ENCODE measurements at regions not wholly inside any gene's neighbourhood (a gene's known extent, or its start where the extent isn't known, plus 50 kb on each side); places are given as distances from the start of the nearest gene placed in this dataset.

- Histone ChIP-seq H3K4me1 (ENCODE audit: insufficient read depth) (no peaks in the 10 kb centered on the region), H3K4me3 (no peak overlapping the region), H3K27ac (no peak overlapping the region), H3K27me3 (no peaks in the 10 kb centered on the region), H3K9me3 (no peaks in the 10 kb centered on the region), H3K36me3 (no peaks in the 10 kb centered on the region)
- no peak for DNase-seq
- intact Hi-C loops (cut with DNase I), result no loop called here
- TF ChIP-seq POLR2A (IDR thresholded peaks at IDR 0.05), result no peak
These were observed 724.6 kb downstream of the ADGRL2 start for GRCh38 chr1:82525378-82525777.

- intact Hi-C loops (cut with DNase I), result no loop called here
- H3K36me3 ChIP-seq, result no peaks in the 10 kb centered on the region
- WGBS, 3 donors, result 74 to 92% (median 84%) methylated on average over 1 of the region's 1 CpG
- no peaks in the 10 kb centered on the region for H3K9me3 ChIP-seq
- TF ChIP-seq CTCF (IDR thresholded peaks at IDR 0.05) (no peak), POLR2A (IDR thresholded peaks at IDR 0.05) (no peak), EP300 (IDR thresholded peaks at IDR 0.05) (no peak)
- H3K4me1 ChIP-seq (ENCODE audit: insufficient read depth), result no peaks in the 10 kb centered on the region
- no peak overlapping the region for H3K4me3 ChIP-seq
- no peaks in the 10 kb centered on the region for H3K27me3 ChIP-seq
- DNase-seq, result no peak
- no peak overlapping the region for H3K27ac ChIP-seq
These were observed 719.9 kb downstream of the ADGRL2 start for GRCh38 chr1:82520611-82521010.

GRCh38 chr1:82517586-82517985 is 716.9 kb downstream of the ADGRL2 start:
- Histone ChIP-seq H3K4me1 (ENCODE audit: insufficient read depth) (no peaks in the 10 kb centered on the region), H3K4me3 (no peak overlapping the region), H3K9me3 (no peaks in the 10 kb centered on the region), H3K27me3 (peaks cover 2% of the 10 kb centered on the region), H3K36me3 (no peaks in the 10 kb centered on the region), H3K27ac (no peak overlapping the region)
- 16 to 22% (median 21%) methylated on average over 8 of the region's 8 CpGs for WGBS, 3 donors
- TF ChIP-seq EP300 (IDR thresholded peaks at IDR 0.05), result no peak
- TF ChIP-seq CTCF (IDR thresholded peaks at IDR 0.05), result no peak
- peak; percentile 20 to 57 (median 48) for DNase-seq
- intact Hi-C loops (cut with DNase I), result no loop called here

- Histone ChIP-seq H3K27ac (no peak overlapping the region), H3K36me3 (no peaks in the 10 kb centered on the region), H3K27me3 (peaks cover 2% of the 10 kb centered on the region), H3K9me3 (no peaks in the 10 kb centered on the region), H3K4me3 (no peak overlapping the region), H3K4me1 (ENCODE audit: insufficient read depth) (no peaks in the 10 kb centered on the region)
- TF ChIP-seq CTCF (IDR thresholded peaks at IDR 0.05) (no peak), EP300 (IDR thresholded peaks at IDR 0.05) (no peak), POLR2A (IDR thresholded peaks at IDR 0.05) (no peak)
- no peak for DNase-seq
- intact Hi-C loops (cut with DNase I), result no loop called here
These were observed 714.9 kb downstream of the ADGRL2 start for GRCh38 chr1:82515650-82516049.

GRCh38 chr1:82511441-82511840 is 710.7 kb downstream of the ADGRL2 start:
- Histone ChIP-seq H3K27ac (no peak overlapping the region), H3K36me3 (no peaks in the 10 kb centered on the region), H3K27me3 (peaks cover 2% of the 10 kb centered on the region), H3K9me3 (no peaks in the 10 kb centered on the region), H3K4me1 (ENCODE audit: insufficient read depth) (no peaks in the 10 kb centered on the region), H3K4me3 (no peak overlapping the region)
- intact Hi-C loops (cut with DNase I), result no loop called here
- TF ChIP-seq POLR2A (IDR thresholded peaks at IDR 0.05) (no peak), EP300 (IDR thresholded peaks at IDR 0.05) (no peak), CTCF (IDR thresholded peaks at IDR 0.05) (no peak)
- no peak for DNase-seq
